PC-3 (cell line): ENCODE measurements at regions not wholly inside any gene's neighbourhood (a gene's known extent, or its start where the extent isn't known, plus 50 kb on each side); places are given as distances from the start of the nearest gene placed in this dataset.

Experiments used
- ATAC-seq: fragments of 200-7000 bp; cut with Tn5 transposase; 2 replicates; pipeline ENCODE4 v1.9.1; 2020; ENCODE audit warnings: mild to moderate bottlenecking, moderate library complexity
- BruUV-seq: library from RNA; stranded (reverse); fragments of 400-500 nt; replicated peaks from 2 replicates; lab custom pipeline; 2021; lab: Mats Ljungman, UMichigan
- CTCF ChIA-PET: fragments of 300-600 bp; sonication (Branson Sonifier 250); formaldehyde crosslinking; loops from one replicate; lab custom pipeline; 2022; ENCODE audit warnings: antibody characterized with exemption; lab: Charles Lee
- POLR2A ChIA-PET: fragments of 300-600 bp; sonication (Branson Sonifier 250); formaldehyde crosslinking; loops from one replicate; lab custom pipeline; 2022; ENCODE audit warnings: antibody characterized with exemption; ENCODE audit not compliant: unreplicated experiment; lab: Charles Lee
- DNase-seq: peaks from one replicate; pipeline ENCODE4 v3.0.0-alpha.2; 2015
- H2AFZ ChIP-seq: fragments of 300-600 bp; sonication (generic); 2 replicates; pipeline ENCODE4 v1.6.0; 2016; ENCODE audit warnings: antibody characterized with exemption, low read length
- H3F3A ChIP-seq: fragments of 300-600 bp; sonication (generic); one replicate; pipeline ENCODE4 v1.6.0; 2017; ENCODE audit warnings: antibody characterized with exemption, low read length, control low read depth, mild to moderate bottlenecking; ENCODE audit not compliant: unreplicated experiment
- H3K27ac ChIP-seq: fragments of 300-600 bp; sonication (generic); 2 replicates; pipeline ENCODE4 v1.5.1; 2016; ENCODE audit warnings: mild to moderate bottlenecking, low read length
- H3K27me3 ChIP-seq: fragments of 300-600 bp; sonication (generic); 2 replicates; pipeline ENCODE4 v1.6.1; 2016; ENCODE audit warnings: low read length, mixed read lengths
- H3K36me3 ChIP-seq: fragments of 300-600 bp; sonication (generic); 2 replicates; pipeline ENCODE4 v1.6.1; 2016; ENCODE audit warnings: low read depth, mixed run types, low read length, mixed read lengths
- H3K4me1 ChIP-seq: fragments of 300-600 bp; sonication (generic); 2 replicates; pipeline ENCODE4 v1.5.1; 2016; ENCODE audit warnings: low read length; ENCODE audit not compliant: insufficient read depth
- H3K4me2 ChIP-seq: fragments of 300-600 bp; sonication (generic); 2 replicates; pipeline ENCODE4 v1.6.0; 2016; ENCODE audit warnings: low read length
- H3K4me3 ChIP-seq: fragments of 300-600 bp; sonication (generic); 2 replicates; pipeline ENCODE4 v1.5.1; 2016; ENCODE audit warnings: mild to moderate bottlenecking, low read length, mixed read lengths
- H3K79me2 ChIP-seq: fragments of 300-600 bp; sonication (generic); 2 replicates; pipeline ENCODE4 v1.6.1; 2017; ENCODE audit warnings: low read length, mixed read lengths
- H3K9ac ChIP-seq: fragments of 300-600 bp; sonication (generic); 2 replicates; pipeline ENCODE4 v1.6.0; 2016; ENCODE audit warnings: mild to moderate bottlenecking, low read length
- H3K9me2 ChIP-seq: fragments of 300-600 bp; sonication (generic); replicated peaks from 2 replicates; pipeline ENCODE4 v1.6.1; 2016; ENCODE audit warnings: mixed run types, low read length, mixed read lengths
- H3K9me3 ChIP-seq: fragments of 300-600 bp; sonication (generic); 2 replicates; pipeline ENCODE4 v1.6.1; 2016; ENCODE audit warnings: low read length, mixed read lengths
- H4K20me1 ChIP-seq: fragments of 300-600 bp; sonication (generic); 2 replicates; pipeline ENCODE4 v1.6.1; 2016; ENCODE audit warnings: low read length, mixed read lengths
- CTCF ChIP-seq: fragments of 300-600 bp; sonication (generic); conservative IDR thresholded peaks from 2 replicates; pipeline ENCODE4 v1.5.1; 2017; ENCODE audit warnings: antibody characterized with exemption, low read depth, mild to moderate bottlenecking, low read length
- EZH2 ChIP-seq: fragments of 300-600 bp; sonication (generic); IDR thresholded peaks from one replicate; pipeline ENCODE4 v1.6.1; 2017; ENCODE audit warnings: antibody characterized with exemption, mild to moderate bottlenecking, low read length; ENCODE audit not compliant: unreplicated experiment
- EZH2phosphoT487 ChIP-seq: fragments of 300-600 bp; sonication (generic); IDR thresholded peaks from 2 replicates; pipeline ENCODE4 v1.6.1; 2018; ENCODE audit warnings: mild to moderate bottlenecking, antibody characterized with exemption, low read length, borderline replicate concordance
- intact Hi-C: fragments of 100-400 bp; cut with micrococcal nuclease; formaldehyde crosslinking; loops from 2 replicates; pipeline ENCODE4 v1.9.0; 2023

DNA sequence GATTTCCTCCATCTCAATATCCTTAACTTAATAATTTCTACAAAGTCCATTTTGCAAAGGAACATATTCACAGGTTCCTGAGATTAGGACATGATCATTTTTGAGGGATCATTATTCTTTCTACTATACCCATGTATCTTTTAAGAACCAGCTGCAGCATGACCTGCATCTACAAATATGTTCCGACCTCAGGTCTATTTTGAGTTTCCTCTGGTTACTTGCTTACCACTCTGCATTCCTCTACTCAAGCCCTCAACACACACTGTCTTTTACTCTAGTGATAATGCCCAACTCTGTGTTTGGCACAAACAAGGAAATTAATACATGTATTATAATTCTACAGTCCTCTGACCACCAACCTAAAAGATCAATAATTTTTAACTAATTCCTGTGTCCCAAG lies 386.1 kb downstream of the DNAH5 start:
- Histone ChIP-seq H3K4me2 (no peak overlapping the region), H3K27ac (no peak overlapping the region), H3K9me3 (0 out of 2 replicates have a peak, but pooled peaks cover under 1% of the 10 kb centered on the region), H3K4me1 (no peaks in the 10 kb centered on the region), H3K36me3 (no peaks in the 10 kb centered on the region), H3K79me2 (no peaks in the 10 kb centered on the region), H3K9ac (no peak overlapping the region), H3F3A (no peaks in the 10 kb centered on the region), H3K27me3 (no peaks in the 10 kb centered on the region), H3K4me3 (no peak overlapping the region), H3K9me2 (no peaks in the 10 kb centered on the region), H2AFZ (no peak overlapping the region), H4K20me1 (no peaks in the 10 kb centered on the region)
- BruUV-seq: no TSS peak
- intact Hi-C loops: no loop called here
- DNase-seq (no peak), ATAC-seq (no peak)
- ChIA-PET POLR2A (no interaction called here), CTCF (no interaction called here)
- TF ChIP-seq EZH2 (no peak), EZH2phosphoT487 (no peak), CTCF (no peak)

- BruUV-seq: no TSS peak
- Histone ChIP-seq H3K9me2 (no peaks in the 10 kb centered on the region), H3K4me1 (no peaks in the 10 kb centered on the region), H3K9ac (no peak overlapping the region), H3K4me3 (no peak overlapping the region), H3K27ac (no peak overlapping the region), H3F3A (no peaks in the 10 kb centered on the region), H2AFZ (no peak overlapping the region), H3K9me3 (no peaks in the 10 kb centered on the region), H3K79me2 (no peaks in the 10 kb centered on the region), H4K20me1 (no peaks in the 10 kb centered on the region), H3K36me3 (no peaks in the 10 kb centered on the region), H3K4me2 (no peak overlapping the region), H3K27me3 (no peaks in the 10 kb centered on the region)
- TF ChIP-seq EZH2phosphoT487 (no peak), CTCF (no peak), EZH2 (no peak)
- intact Hi-C loops: no loop called here
- ChIA-PET POLR2A (interaction anchor here (0.5 kb wide), 1 partner anchor 978 kb away, joined by 5 read pairs; no protein-coding TSS in a partner anchor), CTCF (no interaction called here)
- peak; percentile 58 for DNase-seq
- ATAC-seq: no peak
Observed at GRCh38 chr5:13553896-13554295, 390.6 kb downstream of the DNAH5 start.

- Histone ChIP-seq H3K36me3 (no peaks in the 10 kb centered on the region), H4K20me1 (no peaks in the 10 kb centered on the region), H3K4me2 (no peak overlapping the region), H3K4me1 (no peaks in the 10 kb centered on the region), H3K27me3 (no peaks in the 10 kb centered on the region), H3F3A (no peaks in the 10 kb centered on the region), H3K9me3 (no peaks in the 10 kb centered on the region), H3K9me2 (no peaks in the 10 kb centered on the region), H3K9ac (no peak overlapping the region), H3K4me3 (no peak overlapping the region), H2AFZ (no peak overlapping the region), H3K79me2 (no peaks in the 10 kb centered on the region), H3K27ac (no peak overlapping the region)
- ChIA-PET POLR2A (no interaction called here), CTCF (no interaction called here)
- intact Hi-C loops: no loop called here
- TF ChIP-seq EZH2: no peak
- TF ChIP-seq CTCF: no peak
- no peak for TF ChIP-seq EZH2phosphoT487
- no peak for DNase-seq
- BruUV-seq: no TSS peak
- no peak for ATAC-seq
Observed at GRCh38 chr5:13552361-13552760, 392.1 kb downstream of the DNAH5 start.
